GM21825 (cell line): ENCODE measurements at regions not wholly inside any gene's neighbourhood (a gene's known extent, or its start where the extent isn't known, plus 50 kb on each side); places are given as distances from the start of the nearest gene placed in this dataset.
A peak's percentile ranks its signal among the peaks of the same experiment; 100 is the strongest.
"Not testable (repeated sequence)": the region's sequence is repeated elsewhere in the genome, so short reads cannot be mapped to it uniquely, and the experiment has no call there.

Experiments used
- ATAC-seq: cut with Tn5 transposase; IDR thresholded peaks from one replicate; pipeline ENCODE4 v1.9.1; 2021; ENCODE audit warnings: mild to moderate bottlenecking, moderate library complexity; ENCODE audit not compliant: unreplicated experiment

DNA sequence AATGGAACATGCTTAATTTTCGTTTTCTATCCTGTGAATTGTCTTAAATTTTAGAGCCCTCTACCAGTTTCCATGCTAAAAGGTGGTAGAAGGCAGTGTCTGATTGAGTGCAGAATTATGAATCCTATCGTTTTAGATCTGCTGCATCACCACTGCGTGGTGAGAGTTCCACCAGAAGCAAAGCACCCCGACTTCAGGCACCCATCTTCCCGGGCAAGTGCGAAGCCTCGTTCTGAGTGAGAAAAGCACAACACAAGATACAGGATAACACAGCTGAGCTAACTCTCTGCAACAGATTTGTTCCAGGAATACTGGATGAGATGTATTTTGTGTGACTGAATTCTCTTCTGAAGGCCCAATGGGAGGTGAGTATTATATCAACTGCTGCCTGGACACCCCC is 471.5 kb downstream of the EIPR1 start:
- no peak for ATAC-seq

- no peak for ATAC-seq
Observed at GRCh38 chr2:2904721-2905350, 472.8 kb downstream of the EIPR1 start.

DNA sequence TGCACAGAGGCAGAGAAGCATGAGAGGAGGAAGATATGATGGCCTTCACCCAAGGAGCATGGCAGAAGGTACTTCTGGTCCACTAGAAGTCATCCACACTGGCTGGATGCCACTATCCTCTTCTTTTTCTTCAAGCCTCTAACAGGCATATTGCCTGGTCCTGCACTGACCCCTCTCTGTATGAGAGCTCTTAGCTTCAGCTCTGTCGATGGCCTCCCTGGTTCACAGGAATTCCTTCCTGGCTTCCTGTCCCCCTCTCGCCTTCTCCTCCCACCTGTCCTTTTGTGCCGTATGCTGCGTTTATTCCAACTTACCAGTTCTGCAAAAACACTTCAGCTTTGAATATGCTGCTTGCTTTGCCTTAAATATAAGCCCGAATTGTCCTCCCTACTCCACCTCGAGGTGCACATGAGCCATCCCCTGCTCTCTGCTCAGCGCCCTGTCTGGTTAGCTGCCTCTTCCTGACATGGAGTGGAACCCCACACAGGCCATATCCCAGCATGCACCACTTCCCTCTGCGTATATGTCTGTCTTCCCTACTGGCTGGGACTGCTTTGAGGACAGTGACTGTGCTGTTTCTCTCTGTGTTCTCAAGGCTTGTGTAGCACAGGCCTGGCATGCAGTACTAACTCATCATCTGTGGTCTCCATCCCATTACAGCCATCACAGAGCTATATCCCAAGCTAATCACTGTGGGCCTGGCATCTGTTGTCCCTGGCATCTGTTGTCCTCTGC is 474.9 kb downstream of the EIPR1 start:
- ATAC-seq = no peak

- ATAC-seq = peak; percentile 86
Observed at GRCh38 chr2:2901384-2902345, 476.0 kb downstream of the EIPR1 start.

DNA sequence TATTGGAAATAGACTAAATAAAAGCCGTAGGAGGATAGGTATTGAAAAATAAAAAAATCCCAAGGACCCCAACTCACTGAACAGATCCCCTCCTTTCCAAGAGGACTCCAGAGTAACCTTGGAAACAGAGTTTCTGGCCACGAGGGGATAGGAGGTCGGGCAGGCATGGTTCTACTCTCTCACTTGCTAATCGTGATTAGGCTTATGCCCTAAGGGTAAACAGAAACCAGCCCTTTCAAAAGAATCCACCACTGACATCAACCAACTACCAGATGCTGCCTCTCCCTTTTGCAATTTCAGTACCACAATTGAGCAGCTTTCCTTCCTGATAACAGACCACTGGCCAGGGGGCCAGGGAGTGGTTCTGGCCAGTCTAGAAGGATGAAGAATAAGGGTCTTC is 477.8 kb downstream of the EIPR1 start:
- no peak for ATAC-seq

DNA sequence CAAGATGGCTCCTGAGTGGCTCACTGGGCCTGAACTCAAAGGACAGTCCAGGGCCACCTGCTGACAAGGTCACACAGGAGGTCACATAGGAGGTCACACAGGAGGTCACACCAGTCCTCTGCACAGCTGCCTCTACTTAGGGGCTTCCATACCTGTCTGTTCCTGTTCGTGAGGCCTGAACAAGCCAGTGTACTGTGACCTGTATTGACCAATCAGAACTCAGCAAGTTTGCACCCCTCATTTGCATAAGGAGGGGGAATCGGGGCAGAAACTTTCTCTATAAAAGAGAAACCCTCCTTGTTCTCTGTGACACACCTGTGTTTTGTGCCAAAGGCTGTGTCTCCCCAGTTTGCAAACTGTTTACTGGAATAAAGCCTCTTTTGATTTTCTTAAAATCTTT is 478.9 kb downstream of the EIPR1 start:
- ATAC-seq = no peak

DNA sequence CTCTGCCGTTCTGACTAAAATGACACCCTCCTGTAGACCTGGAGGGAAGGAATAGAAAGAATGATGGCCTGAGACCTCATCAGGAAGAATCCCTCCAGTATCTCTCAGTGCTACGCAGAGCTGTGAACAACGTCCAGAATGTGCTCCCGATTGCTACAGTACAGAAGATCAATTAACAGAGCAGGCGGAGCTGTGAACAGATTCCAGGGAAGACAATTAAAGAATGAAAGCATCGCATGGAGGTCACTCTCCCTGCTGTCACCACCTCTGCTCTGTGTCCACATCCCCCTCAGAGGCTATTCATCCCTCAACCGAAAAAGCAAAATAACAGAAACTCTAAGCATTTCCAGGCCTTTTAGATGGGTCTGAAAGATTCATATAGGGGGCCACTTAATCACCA is 481.0 kb downstream of the EIPR1 start:
- no peak for ATAC-seq

DNA sequence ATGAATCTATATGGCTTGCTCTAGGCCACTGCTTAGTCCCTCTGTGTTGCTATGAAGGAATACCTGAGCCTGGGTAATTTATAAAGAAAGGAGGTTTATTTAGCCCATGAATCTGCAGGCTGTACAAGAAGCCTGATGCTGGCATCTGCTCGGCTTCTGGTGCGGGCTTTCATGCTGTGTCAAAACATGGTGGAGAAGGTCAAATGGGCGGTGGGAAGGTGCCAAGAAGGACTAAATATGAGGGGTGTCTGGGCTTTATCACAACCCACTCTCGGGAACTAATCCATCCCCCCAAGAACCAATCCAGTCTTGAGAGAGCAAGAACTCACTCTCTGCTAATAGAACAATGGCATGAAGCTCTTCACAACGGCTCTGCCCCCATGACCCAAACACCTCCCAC is 481.6 kb downstream of the EIPR1 start:
- no peak for ATAC-seq

GRCh38 chr2:2894011-2894410 is 483.6 kb downstream of the EIPR1 start:
- not testable (repeated sequence) for ATAC-seq

GRCh38 chr2:2892892-2893291 is 484.7 kb downstream of the EIPR1 start:
- no peak for ATAC-seq

GRCh38 chr2:2892378-2892777 is 485.2 kb downstream of the EIPR1 start:
- ATAC-seq = no peak

GRCh38 chr2:2890901-2891300 is 486.7 kb downstream of the EIPR1 start:
- no peak for ATAC-seq

DNA sequence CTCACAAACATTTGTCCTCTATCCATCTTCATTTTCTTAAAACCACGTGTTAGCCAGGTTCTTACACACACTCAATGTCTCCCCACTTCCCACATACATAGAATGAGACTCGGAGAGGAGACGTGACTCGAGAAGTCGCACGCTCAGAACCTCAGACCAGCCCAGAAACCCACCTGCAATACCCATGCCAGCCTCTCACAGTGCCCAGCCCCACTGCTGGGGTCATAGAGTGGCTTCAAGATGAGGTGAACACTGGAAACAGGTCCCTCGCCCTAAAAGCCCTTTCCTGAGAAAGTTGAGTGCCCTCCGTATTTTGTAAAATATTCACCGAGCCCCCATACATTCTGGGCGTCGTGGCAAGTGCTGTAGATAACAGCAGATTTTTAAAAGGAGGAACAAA is 487.4 kb downstream of the EIPR1 start:
- no peak for ATAC-seq

DNA sequence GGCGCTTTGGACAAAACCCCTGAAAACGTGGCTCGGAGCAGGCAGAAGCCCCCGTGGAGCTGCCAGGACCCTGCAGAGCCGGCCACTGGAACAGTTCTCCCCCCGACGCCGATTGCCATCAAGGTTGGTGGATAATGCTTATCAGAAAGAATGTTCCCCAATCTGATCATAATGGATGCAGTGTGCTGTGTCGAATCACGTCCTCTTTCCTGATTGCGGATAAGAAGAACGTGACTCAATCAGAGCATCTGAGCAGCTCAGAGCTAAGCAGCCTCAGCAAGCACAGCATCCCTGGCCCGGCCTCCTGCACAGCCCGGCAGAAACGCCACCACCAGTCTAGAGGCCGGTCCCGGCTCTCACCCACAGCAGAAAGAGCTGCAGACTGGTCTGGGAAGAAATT is 488.0 kb downstream of the EIPR1 start:
- no peak for ATAC-seq

DNA sequence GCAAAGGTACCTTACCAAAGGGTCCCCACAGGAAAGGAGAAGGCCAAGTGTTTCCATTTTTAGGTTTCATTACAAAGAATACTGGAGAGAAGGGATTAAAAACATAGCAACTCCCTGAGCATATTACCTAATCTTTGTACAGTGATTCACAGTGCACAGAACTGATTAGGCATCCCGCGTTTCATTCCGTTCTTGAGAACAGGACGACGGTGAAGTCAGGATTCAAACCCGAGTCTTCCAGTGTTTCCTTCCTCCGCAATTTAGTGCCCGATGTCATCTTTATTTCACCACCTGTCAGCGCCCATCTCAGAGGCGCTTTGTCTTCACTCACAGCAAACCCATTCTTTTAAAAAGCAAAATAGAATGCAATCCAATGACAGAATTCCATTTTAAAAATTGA is 488.5 kb downstream of the EIPR1 start:
- no peak for ATAC-seq

DNA sequence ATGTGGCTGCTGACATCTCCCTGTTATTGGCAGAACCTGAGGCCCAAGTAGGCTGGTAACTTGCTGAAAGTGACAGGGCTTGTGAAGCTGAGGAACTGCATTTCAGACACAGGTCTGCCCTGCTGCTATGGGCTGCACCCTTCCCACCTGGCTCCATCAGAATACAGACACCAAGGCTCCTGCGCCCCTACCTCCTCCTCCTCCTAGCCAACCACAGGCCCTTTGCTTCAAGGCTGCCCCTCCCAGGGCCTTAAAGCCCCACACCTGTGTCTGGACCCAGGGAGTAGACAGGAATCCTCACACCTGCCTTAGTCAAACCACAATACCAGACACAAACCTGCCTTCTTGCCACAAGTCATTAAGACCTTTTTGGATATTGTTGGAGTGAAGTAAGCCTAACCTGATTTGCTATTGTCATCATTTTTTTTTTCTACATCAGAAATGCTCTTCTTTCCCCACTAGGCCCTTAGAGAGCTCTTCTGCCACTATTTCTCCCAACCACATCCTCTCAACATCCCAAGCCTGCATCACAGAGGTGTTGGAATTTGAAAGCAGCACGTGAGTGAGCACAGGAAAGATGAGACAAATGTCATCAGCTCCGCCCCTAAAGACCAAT is 489.7 kb downstream of the EIPR1 start:
- no peak for ATAC-seq

DNA sequence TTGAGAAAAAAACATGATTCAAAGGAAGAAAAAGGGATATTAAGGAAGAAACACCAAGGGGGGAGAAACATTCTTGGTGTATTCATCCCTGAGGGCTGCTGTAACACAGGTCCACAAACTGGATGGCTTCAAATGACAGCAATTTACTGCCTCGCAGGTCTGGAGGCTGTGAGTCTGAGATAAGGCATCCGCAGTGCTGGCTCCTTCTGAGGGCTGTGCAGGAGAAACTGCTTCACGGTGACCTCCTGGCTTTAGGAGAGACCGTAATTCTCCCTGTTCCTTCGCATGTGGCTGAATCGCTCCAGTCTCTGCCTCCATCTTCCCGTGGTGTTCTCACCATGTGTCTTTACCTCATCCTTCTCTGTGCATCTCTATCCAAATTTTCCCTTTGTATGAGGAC is 490.7 kb downstream of the EIPR1 start:
- ATAC-seq = no peak

- no peak for ATAC-seq
Observed at GRCh38 chr2:2881499-2881898, 496.1 kb downstream of the EIPR1 start.

DNA sequence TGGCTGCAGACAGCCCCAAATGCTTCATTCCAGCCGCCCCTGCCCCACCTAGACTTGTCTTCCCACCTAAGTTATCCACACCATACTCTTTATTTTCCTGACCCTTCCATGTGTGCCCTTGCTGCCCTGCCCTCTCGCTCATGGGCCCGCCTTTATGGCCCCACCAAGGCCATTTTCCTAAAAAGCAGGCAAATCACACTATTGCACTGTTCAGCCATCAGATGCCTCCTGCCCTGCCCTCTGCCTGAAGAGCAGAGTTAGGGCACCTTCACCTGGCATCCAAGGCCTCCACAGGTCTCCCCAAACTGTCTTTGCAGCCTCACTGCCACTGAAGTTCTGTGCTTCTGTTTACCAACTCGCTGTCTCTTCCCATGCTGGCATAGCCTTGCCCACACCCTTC is 496.7 kb downstream of the EIPR1 start:
- no peak for ATAC-seq

GRCh38 chr2:2879781-2880180 is 497.8 kb downstream of the EIPR1 start:
- peak; percentile 100 for ATAC-seq

GRCh38 chr2:2879071-2879470 is 498.5 kb downstream of the EIPR1 start:
- ATAC-seq = no peak
